NCI-H2107 (cell line): ENCODE measurements at regions not wholly inside any gene's neighbourhood (a gene's known extent, or its start where the extent isn't known, plus 50 kb on each side); places are given as distances from the start of the nearest gene placed in this dataset.

ENCODE experiments used
- DNase-seq: peaks from one replicate; lab custom pipeline; 2025; lab: John Stamatoyannopoulos, UW

DNA sequence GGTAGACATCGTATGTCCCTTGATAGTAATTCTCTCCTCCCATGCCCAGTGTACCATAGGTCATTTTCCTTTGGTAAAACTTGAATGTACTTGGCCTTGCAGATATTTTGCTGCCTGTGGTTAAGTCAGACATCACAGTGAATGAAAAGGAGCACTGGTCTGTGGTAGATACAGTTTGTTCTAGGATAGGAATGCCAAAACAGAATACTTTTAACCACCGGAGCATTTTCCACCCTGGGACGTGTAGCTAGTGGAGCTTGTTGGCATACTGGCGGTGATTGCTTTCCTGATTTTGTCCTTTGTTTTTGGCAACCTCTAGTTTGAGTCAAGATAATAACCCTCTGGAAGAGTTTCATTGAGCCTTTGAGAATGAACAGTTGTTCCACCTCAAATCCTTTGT, 92.0 kb upstream of the BMPER start:
- no peak for DNase-seq

DNA sequence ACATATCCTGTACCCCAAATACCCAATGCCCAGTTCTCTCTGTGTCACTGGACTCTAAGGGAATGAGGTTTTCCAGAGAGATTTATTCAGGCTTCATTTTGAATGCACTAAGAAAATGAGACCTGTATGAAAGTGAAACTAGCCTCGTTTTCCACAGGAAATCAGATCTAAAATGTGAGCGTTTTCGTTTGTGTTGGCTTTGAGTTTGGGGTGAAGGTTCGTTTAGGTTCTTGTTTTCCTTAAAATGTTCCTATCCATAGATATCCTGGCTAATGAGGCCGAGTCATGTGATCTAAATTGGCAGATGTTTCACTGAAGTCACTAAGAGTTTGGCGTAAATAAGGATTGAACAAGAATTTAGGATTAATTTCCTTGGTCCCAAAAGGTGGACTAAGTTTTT, 90.9 kb upstream of the BMPER start:
- no peak for DNase-seq

DNA sequence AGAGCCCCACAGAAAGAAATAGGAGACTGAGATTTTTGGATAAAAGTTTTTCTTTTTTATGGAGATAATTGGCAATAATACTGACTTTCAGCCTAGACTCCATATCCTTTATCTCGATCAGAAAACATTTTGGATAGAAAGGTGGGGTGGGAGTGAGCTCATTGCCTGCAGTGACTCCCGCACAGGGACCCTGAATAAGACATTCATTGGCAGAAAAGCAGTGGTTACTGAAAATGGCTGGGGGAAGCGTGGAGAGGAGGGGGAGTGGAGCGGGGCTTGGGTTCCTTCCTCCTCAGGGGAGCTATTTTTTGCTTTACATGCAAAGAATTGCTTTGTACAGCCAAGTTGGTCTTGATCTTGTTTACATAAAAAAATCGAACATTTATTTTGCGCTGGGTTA, 90.4 kb upstream of the BMPER start:
- DNase-seq: no peak

DNA sequence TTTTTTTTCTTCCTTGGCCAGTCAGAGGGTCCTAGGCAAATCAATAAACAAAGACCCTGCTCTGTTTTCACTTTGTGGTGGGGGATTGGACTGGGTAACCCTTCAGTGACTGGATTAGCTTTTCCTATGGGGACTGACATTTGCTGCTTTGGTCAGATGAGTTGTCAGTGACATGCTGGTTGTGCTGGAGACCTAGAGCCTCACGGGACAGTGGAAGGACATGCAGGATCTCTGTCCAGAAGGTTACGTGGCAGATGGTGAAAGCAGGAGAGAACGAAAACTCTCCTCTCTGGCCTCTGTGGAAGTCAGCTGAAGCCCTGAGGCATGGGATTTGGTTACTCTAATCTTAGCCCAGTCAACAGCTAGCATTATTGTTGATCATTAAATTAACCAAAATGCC, 90.0 kb upstream of the BMPER start:
- DNase-seq: no peak

GRCh38 chr7:33816106-33816505, 89.2 kb upstream of the BMPER start:
- no peak for DNase-seq

DNA sequence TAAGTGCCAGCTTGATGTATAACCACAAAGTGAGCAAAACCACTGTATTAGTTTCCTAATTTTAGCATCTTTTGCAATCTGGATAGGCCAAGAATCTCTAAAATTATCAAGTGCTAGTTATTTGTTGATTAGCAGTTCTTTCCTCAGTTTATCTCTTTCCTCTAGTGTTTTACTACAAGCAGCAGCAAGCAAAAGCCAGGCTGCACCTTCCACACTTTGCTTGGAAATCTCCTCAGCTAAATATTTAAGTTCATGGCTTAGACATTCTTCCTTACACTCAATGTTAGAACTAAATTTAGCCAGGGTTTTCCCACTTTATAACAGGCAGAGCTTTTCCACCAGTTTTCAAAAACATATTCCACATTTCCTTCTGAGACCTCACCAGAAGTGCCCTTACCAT, 85.7 kb upstream of the BMPER start:
- no peak for DNase-seq

DNA sequence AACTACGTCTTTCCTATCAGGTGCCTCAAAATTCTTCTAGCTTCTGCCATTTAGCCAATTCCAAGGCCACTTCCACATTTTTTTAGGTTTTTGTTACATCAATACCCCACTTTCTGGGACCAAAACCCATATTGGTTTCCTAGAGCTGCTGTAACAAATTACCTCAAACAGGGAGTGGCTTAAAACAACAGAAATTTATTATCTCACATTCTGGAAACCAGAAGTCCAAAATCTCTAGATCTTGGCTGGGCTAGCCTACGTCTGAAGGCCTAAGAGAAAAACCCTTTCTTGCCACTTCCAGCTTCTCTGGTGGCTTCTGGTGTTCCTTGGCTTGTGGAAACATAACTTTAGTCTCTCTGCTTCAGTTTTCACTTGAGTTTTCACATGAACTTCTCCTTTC, 85.1 kb upstream of the BMPER start:
- no peak for DNase-seq

DNA sequence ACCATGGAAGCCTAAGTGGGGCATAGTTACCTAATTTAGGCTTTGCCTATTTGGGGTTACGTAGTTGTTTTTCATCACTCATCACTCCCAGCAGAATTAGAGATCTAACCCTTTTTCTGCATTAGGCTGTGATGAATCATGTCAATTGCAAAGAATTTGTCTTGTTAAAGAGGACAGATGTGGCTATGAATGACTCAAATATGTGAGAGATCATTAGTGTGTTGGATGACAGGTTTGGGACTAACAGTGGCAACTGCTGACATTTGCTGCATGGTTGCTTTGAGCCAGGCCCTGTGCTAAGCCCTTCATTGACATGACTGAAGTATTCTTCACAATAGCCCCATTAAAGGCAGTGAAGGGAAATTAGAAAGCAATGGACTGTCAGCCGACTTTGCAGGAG, 83.4 kb upstream of the BMPER start:
- no peak for DNase-seq

DNA sequence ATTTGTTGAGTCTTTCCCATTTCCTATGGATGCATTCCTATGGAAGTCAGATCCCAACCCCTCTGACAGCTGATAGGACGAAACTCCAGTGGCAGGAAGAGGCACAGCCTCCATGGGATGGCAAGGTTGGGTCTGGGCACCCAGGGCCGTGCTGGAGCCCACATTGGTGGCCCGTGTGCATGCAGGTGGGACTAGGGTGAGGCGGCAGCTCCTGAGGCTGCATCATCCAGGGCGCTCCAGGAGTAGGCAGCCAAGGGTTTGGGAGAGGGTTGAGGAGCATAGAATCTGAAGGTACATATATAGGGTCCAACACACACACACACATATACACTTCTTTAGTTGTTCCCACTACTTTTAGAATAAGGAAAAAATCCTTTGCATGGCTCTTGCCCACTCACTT, 81.4 kb upstream of the BMPER start:
- DNase-seq: no peak

DNA sequence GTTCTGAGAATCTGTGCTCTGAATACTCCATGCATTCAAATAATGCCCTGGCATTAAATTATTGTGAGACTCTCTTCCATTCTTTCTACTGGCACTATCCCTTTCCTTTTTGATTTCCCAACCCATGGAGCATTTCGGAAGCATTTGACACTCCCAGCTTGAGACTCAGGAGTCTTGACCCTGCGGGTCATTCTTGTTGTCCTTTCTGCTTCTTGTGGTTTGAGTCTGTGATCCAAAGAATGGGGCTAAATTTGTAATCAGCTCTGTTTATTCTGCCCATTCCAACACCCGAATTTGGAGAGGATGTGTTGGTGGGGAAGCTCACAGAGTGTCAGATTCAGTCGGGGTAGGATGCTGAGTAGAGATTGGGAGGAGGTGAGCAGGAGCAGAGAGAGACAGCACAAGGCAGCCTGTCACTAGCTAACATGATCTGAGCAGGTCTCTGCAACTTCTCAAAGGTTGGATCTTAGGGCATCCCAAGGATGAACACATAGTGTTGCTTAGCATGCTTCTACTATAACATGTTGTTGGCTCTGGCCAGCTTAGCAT, 80.4 kb upstream of the BMPER start:
- DNase-seq: no peak

- no peak for DNase-seq
Observed at GRCh38 chr7:33825644-33826043, 79.7 kb upstream of the BMPER start.

GRCh38 chr7:33829536-33829935, 75.8 kb upstream of the BMPER start:
- DNase-seq: no peak

DNA sequence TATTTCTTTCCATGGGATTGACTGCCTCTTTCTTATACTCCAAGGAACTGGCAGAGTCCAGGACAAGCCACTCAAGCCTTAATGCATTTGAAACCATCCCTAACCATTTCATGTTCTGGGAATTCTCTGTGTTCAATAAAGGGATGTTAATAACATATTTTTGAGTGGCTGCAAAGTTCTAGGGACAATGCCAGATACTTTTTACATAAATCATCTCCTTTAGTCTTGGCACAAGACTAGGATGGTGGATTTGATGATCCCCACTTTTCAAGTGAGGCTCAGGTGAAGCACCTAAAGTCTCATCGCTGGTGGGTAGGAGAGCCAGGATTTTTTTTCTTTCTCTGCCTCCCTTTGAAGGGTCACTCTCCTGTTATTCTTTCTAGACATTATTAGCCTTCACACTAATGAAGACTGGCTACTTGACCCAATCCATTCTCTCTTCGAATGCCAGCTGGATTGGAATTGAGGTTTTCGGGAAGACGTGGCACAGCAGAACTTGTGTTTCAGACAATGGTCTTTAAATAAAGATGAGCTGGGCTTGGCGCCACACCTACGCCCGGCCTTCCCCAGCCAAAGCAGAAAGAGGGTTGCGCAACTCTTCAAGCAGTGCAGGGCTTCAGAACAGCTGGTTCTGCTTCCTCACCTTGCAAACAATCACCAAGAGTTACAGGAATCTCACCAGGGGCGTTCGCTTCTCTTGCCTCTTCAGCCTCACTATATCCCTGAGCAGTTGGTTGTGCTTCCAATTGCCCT, 73.8 kb upstream of the BMPER start:
- no peak for DNase-seq

- no peak for DNase-seq
Observed at GRCh38 chr7:33832271-33832721, 73.0 kb upstream of the BMPER start.

DNA sequence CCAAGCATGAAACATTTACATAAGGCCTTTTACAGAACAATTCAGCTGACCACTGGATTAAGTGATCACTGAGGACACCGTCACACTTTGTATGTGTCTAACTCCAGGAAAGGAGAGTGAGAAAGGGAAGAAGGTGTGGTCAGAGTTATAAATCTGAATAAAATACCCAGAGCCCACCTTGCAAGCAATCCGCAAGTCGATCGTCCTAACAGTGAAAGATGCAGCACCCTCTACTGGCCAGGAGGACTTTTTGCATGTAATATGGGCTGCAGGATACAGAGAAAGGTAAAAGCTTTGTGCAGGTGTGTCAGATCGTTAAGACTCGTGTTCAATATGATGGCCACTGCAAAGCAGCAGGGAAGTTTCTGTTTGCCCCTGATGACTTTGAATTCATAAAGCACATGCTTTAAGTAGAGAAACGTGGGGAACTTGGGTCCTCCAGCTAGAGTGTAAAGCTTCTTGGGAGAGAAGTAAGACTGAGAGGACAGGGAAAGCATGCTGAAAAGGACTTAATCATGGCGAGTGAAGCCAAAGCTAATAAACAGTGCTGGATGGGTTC, 68.5 kb upstream of the BMPER start:
- DNase-seq: no peak

- DNase-seq: no peak
Observed at GRCh38 chr7:33837356-33837851, 67.9 kb upstream of the BMPER start.

DNA sequence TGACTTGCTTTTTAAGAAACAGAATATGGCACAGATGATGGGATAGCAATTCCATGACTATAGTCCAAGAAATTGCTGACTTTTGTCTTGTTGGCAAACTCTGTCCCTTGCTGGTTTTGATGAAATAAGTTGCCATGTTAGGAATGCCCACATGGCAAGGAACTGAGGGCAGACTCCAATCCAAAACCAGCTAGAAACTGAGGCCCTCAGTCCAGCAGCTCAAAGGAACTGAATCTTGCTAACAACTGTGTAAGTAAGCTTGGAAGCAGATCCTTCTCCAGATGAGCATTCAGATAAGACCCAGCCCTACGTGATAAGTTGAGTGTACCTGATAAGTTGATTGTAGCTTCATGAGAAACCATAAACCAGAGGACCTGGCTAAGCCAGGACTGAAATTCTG, 64.3 kb upstream of the BMPER start:
- no peak for DNase-seq

DNA sequence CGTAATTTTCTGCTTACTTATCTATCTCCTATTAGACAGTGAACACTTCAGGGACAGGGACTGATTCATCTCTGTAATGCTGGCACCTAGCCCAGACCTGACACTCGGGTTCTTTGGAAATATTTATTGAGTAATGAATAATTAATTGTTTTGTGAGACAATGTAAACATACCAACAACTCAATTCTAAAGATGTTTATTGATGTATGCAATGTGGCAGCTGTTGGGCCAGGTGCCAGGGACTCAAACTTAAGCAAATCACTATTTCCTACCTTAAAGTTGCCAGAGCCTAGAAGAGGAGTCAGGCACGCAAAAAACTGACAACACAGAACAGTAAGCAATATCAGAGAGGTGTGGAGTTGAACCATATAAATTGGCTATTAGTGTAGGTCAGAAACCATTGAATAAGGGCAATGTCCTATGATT, 63.6 kb upstream of the BMPER start:
- DNase-seq: no peak

GRCh38 chr7:33842150-33842549, 63.2 kb upstream of the BMPER start:
- no peak for DNase-seq

- DNase-seq: no peak
Observed at GRCh38 chr7:33845991-33846509, 59.3 kb upstream of the BMPER start.

- no peak for DNase-seq
Observed at GRCh38 chr7:33849004-33849403, 56.3 kb upstream of the BMPER start.

GRCh38 chr7:33849971-33850559, 55.3 kb upstream of the BMPER start:
- no peak for DNase-seq

DNA sequence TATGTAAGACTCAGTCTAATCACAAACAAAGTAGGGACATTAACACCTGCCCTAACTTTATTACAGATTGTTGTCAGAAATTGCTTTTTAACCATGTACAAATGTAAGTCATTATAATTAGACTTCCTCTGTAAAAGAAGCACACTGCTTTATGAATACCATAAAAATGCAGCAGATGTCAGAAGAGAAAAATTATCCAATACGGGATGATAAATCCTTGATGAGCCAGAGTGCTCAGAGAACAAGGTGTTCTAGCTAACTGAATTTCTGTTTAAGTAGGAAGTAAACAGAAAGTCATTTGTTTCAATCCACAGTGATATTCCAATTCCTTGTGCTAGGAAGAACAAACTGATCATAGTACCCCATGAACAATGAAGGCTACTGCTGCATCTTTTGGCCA, 54.6 kb upstream of the BMPER start:
- no peak for DNase-seq
